Esophagus squamous epithelium (tissue), 4 donors: ENCODE measurements at regions not wholly inside any gene's neighbourhood (a gene's known extent, or its start where the extent isn't known, plus 50 kb on each side); places are given as distances from the start of the nearest gene placed in this dataset.

Source experiments
- CTCF ChIP-seq, 6 experiments: fragments of 450-650 bp in 4 of 6; fragments of 200-600 bp in 2 of 6; sonication (generic) in 2 of 6; IDR thresholded peaks; one replicate each; pipeline ENCODE4 v1.5.1; 2016 to 2019; ENCODE audit warnings: antibody characterized with exemption in 6 of 6, mild to moderate bottlenecking in 4 of 6, moderate library complexity in 4 of 6
- POLR2A ChIP-seq, 4 donors: fragments of 450-650 bp; IDR thresholded peaks; one replicate each; pipeline ENCODE4 v1.6.1; 2017; ENCODE audit warnings: antibody characterized with exemption in 4 of 4, mild to moderate bottlenecking in 4 of 4, moderate library complexity in 3 of 4

DNA sequence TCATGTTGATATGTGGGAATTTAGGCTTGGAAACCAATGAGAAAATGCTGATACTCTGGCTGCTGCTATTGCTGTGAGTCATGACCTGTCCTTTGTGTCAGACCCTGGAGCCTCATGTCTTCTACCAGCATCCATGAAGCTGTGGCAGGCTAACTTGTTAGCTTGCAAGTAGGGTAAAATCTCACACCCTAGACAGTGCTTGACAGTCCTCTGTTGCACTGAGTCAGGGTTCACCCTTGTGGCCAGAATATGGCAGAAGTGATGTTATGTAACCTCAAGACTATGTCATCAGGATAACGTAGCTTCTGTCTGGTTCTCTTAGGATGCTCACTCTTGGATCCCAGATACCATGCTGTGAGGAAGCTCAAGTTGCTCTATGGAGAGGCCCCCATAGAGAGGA lies 110.8 kb downstream of the LHX2 start:
- TF ChIP-seq CTCF (IDR thresholded peaks at IDR 0.05) (no peak), POLR2A (IDR thresholded peaks at IDR 0.05) (no peak)
